ENCODE measurements at regions not wholly inside any gene's neighbourhood (a gene's known extent, or its start where the extent isn't known, plus 50 kb on each side); places are given as distances from the start of the nearest gene placed in this dataset.

DNA sequence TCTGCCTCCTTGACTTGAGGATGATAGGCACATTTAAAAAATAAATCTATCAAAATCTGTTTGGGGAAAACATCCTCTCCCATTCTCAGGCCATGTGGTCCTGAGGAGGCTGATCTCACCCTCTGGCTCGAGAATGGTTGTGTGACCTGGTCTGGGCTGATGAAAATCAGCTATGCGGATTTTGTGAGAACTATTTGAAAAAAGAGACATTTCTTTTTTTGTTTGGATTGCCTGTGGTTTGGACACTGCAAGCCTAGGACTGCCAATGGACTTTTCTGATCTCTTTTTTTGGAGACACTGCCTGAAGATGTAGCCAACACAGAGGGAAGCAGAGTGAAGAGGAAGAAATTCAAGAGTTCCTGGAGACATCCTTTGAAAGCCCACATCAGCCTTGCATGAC is 145.9 kb downstream of the HS3ST3B1 start:
- peak in 1 of 2 donors; percentile 5 for DNase-seq (ENCODE audit: low spot score in 2 of 2)
- TF ChIP-seq, protein P1, sequence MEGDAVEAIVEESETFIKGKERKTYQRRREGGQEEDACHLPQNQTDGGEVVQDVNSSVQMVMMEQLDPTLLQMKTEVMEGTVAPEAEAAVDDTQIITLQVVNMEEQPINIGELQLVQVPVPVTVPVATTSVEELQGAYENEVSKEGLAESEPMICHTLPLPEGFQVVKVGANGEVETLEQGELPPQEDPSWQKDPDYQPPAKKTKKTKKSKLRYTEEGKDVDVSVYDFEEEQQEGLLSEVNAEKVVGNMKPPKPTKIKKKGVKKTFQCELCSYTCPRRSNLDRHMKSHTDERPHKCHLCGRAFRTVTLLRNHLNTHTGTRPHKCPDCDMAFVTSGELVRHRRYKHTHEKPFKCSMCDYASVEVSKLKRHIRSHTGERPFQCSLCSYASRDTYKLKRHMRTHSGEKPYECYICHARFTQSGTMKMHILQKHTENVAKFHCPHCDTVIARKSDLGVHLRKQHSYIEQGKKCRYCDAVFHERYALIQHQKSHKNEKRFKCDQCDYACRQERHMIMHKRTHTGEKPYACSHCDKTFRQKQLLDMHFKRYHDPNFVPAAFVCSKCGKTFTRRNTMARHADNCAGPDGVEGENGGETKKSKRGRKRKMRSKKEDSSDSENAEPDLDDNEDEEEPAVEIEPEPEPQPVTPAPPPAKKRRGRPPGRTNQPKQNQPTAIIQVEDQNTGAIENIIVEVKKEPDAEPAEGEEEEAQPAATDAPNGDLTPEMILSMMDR (IDR thresholded peaks at IDR 0.05): no peak
- no peak for TF ChIP-seq POLR2A (IDR thresholded peaks at IDR 0.05)
- 66 to 83% methylated on average over 2 of the region's 2 CpGs for WGBS, 2 donors
- intact Hi-C loops (cut with DNase I; ENCODE audit: low total_unique reads): no loop called here
- H3K4me3 ChIP-seq (ENCODE audit: low read depth, poor library complexity, severe bottlenecking): no peak overlapping the region

DNA sequence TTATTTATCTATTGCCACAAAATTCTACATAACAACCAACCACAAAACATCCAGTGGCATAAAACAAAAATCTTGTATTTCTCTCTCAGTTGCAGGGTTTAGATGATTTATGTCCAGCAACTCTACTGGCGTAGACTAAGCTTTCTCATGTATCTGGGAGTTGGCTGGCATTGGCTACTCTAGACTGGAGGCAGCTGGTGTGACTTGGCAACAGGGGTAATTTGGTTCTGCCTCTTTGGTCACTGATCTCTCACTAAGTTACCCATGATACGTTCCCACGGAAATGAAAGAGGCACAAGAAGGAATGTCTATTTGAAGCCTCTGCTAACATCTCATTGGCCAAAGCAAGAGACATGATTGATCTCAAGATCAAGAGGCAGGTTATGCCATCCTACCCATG is 144.0 kb downstream of the HS3ST3B1 start:
- intact Hi-C loops (cut with DNase I; ENCODE audit: low total_unique reads): no loop called here
- TF ChIP-seq POLR2A (IDR thresholded peaks at IDR 0.05): no peak
- TF ChIP-seq, protein P1 (IDR thresholded peaks at IDR 0.05): no peak
- no peak for DNase-seq (ENCODE audit: low spot score in 2 of 2)
- H3K4me3 ChIP-seq (ENCODE audit: low read depth, poor library complexity, severe bottlenecking): no peak overlapping the region
- WGBS, 2 donors: 93 to 95% methylated on average over 3 of the region's 3 CpGs

DNA sequence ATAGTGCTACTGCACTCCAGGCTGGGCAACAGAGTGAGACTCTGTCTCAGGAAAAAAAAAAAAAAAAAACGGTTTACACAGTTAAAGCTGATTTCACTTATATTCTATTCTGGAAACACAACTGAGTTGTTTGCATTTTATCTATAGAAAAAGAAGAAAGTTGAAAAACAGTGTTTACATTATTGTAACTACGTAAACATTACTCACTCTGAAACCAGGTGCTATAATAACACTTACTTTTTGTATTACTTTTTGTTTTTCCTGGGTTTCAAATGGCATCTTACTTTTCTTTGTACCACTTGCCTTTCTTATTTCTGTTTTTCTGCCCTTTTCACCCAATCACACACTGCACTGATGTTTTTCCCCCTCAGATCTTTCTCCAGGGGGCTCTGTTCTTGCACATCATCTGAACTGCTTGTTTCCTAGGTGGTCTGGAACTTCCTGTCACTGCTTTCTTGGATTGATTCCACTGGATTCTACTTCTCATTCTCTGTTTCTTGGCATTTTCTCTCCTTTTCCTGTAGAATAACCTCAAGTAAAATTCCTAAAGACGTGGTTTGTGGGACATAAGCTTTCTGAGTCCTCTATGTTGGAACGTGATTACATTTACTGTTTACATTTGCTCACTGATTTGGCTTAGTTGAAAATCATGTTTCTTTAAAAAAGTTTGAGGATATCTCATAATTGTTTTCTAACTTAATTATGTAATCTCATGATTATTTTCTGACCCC is 142.1 kb downstream of the HS3ST3B1 start:
- no peak overlapping the region for H3K4me3 ChIP-seq (ENCODE audit: low read depth, poor library complexity, severe bottlenecking)
- WGBS, 2 donors: 49 to 60% methylated on average over 4 of the region's 4 CpGs
- TF ChIP-seq, protein P1 (IDR thresholded peaks at IDR 0.05): no peak
- TF ChIP-seq POLR2A (IDR thresholded peaks at IDR 0.05): no peak

DNA sequence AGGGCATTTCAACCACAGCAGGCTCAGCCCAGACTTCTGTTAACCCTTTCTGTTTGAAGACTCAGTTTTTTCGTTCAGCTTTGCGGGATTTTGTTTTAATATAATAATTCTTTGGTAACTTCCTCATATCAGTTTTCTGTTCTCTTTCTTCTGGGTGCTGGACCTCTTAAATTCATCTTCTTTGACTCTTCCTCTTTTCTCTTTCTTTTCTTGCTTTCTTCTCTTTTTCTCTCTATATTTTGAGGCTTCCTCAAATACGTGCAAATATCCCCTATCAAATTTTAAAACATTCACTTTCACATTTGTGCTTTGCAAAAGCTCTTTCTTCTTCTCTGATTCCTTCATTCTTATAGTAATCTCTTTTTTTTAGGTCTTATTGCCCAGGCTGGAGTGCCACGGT is 136.3 kb downstream of the HS3ST3B1 start:
- TF ChIP-seq POLR2A (IDR thresholded peaks at IDR 0.05): no peak
- TF ChIP-seq, protein P1 (IDR thresholded peaks at IDR 0.05): no peak
- no peak for DNase-seq (ENCODE audit: low spot score in 2 of 2)
- 85 to 87% methylated on average over 4 of the region's 4 CpGs for WGBS, 2 donors
- intact Hi-C loops (cut with DNase I; ENCODE audit: low total_unique reads): no loop called here
- no peak overlapping the region for H3K4me3 ChIP-seq (ENCODE audit: low read depth, poor library complexity, severe bottlenecking)

More for the DNA sequence above, 142.1 kb downstream of the HS3ST3B1 start:
- DNase-seq (ENCODE audit: low spot score in 2 of 2): no peak
- intact Hi-C loops (cut with DNase I; ENCODE audit: low total_unique reads): no loop called here

DNA sequence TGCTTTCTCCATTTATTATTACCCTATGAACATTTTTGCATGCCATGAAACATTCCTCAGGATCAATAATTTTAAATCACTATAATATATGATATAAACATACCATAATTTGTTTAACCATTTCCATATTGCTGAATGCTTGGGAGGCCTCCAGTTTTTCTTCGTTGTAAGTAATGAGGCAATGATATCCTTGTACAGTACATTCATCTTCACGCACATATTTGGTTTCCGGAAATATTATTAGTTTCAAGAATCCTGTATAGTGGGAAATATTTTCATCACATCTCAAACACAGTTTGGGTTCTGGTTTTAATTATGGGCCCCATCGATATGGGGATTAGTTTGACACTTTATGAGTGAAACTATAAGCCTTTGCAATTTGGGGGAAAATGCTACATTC is 135.4 kb downstream of the HS3ST3B1 start:
- TF ChIP-seq POLR2A (IDR thresholded peaks at IDR 0.05): no peak
- TF ChIP-seq, protein P1 (IDR thresholded peaks at IDR 0.05): no peak
- H3K4me3 ChIP-seq (ENCODE audit: low read depth, poor library complexity, severe bottlenecking): no peak overlapping the region
- 68 to 79% methylated on average over 4 of the region's 4 CpGs for WGBS, 2 donors
- intact Hi-C loops (cut with DNase I; ENCODE audit: low total_unique reads): no loop called here
- no peak for DNase-seq (ENCODE audit: low spot score in 2 of 2)

DNA sequence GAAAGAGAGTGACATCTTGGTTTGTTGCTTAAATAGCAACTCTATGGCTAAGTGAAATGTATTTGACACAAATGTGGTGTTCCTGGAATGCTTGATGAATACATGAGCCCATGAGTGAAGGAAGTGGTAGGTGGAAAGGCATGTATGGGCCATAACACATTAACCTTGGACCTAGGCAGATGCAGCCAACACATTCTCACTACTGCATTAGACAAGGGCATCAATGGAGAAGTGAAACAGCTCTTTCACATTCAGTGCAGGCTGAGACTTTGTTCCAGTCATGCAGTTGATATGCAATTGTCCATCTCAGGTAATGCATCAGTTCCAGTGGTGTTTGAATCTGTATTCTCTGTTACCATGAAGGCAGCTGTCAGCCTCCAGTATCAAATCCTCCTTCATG is 133.6 kb downstream of the HS3ST3B1 start:
- intact Hi-C loops (cut with DNase I; ENCODE audit: low total_unique reads): no loop called here
- no peak for DNase-seq (ENCODE audit: low spot score in 2 of 2)

More for the DNA sequence above, 133.6 kb downstream of the HS3ST3B1 start:
- TF ChIP-seq POLR2A (IDR thresholded peaks at IDR 0.05): no peak
- TF ChIP-seq, protein P1 (IDR thresholded peaks at IDR 0.05): no peak
- H3K4me3 ChIP-seq (ENCODE audit: low read depth, poor library complexity, severe bottlenecking): no peak overlapping the region
